GM23338 (cell line): ENCODE measurements at regions not wholly inside any gene's neighbourhood (a gene's known extent, or its start where the extent isn't known, plus 50 kb on each side); places are given as distances from the start of the nearest gene placed in this dataset.

Experiments used
- ATAC-seq: fragments of 200-7000 bp; cut with Tn5 transposase; 3 replicates; pipeline ENCODE4 v1.9.1; 2020
- DNase-seq: peaks from one replicate; pipeline ENCODE4 v3.0.0-alpha.2; 2015; ENCODE audit warnings: low spot score
- H2AFZ ChIP-seq: fragments of 200-600 bp; sonication (generic); 2 replicates; pipeline ENCODE4 v1.8.0; 2016; ENCODE audit warnings: antibody characterized with exemption, mild to moderate bottlenecking, moderate library complexity
- H3F3A ChIP-seq: fragments of 200-600 bp; sonication (generic); replicated peaks from 2 replicates; pipeline ENCODE4 v1.8.0; 2017; ENCODE audit warnings: antibody characterized with exemption, mixed run types, low read depth
- H3K27ac ChIP-seq: fragments of 200-600 bp; sonication (generic); 2 replicates; pipeline ENCODE4 v1.6.1; 2016; ENCODE audit warnings: low read depth
- H3K27me3 ChIP-seq: fragments of 200-600 bp; sonication (generic); 2 replicates; pipeline ENCODE4 v1.8.0; 2016; ENCODE audit warnings: mild to moderate bottlenecking, mixed run types, moderate library complexity; ENCODE audit not compliant: insufficient read depth
- H3K36me3 ChIP-seq: fragments of 200-600 bp; sonication (generic); 2 replicates; pipeline ENCODE4 v1.8.0; 2016; ENCODE audit warnings: mild to moderate bottlenecking; ENCODE audit not compliant: insufficient read depth
- H3K4me1 ChIP-seq: fragments of 200-600 bp; sonication (generic); 2 replicates; pipeline ENCODE4 v1.8.0; 2016; ENCODE audit warnings: mild to moderate bottlenecking, moderate library complexity; ENCODE audit not compliant: insufficient read depth
- H3K4me2 ChIP-seq: fragments of 200-600 bp; sonication (generic); 2 replicates; pipeline ENCODE4 v1.7.1; 2017; ENCODE audit warnings: mixed run types
- H3K4me3 ChIP-seq: fragments of 200-600 bp; sonication (generic); 2 replicates; pipeline ENCODE4 v1.6.1; 2016; ENCODE audit warnings: mixed run types
- H3K79me2 ChIP-seq: fragments of 200-600 bp; sonication (generic); replicated peaks from 2 replicates; pipeline ENCODE4 v1.8.0; 2017; ENCODE audit warnings: mild to moderate bottlenecking; ENCODE audit not compliant: insufficient read depth
- H3K9me2 ChIP-seq: fragments of 200-600 bp; sonication (generic); 2 replicates; pipeline ENCODE4 v1.8.0; 2017; ENCODE audit not compliant: insufficient read depth
- H4K20me1 ChIP-seq: fragments of 200-600 bp; sonication (generic); replicated peaks from 2 replicates; pipeline ENCODE4 v1.8.0; 2017; ENCODE audit warnings: mild to moderate bottlenecking; ENCODE audit not compliant: insufficient read depth
- H3K27ac Mint-ChIP-seq: 2 replicates; pipeline ENCODE4 v1.8.0; 2020; ENCODE audit warnings: inconsistent platforms, mild to moderate bottlenecking, moderate library complexity, mixed read lengths
- H3K27me3 Mint-ChIP-seq: 3 replicates; pipeline ENCODE4 v1.8.0; 2022; ENCODE audit warnings: low read depth, mild to moderate bottlenecking, moderate library complexity, mixed read lengths, inconsistent platforms; ENCODE audit not compliant: insufficient read depth, poor library complexity
- H3K36me3 Mint-ChIP-seq: 3 replicates; pipeline ENCODE4 v1.8.0; 2021; ENCODE audit warnings: low read depth, mild to moderate bottlenecking, inconsistent platforms, moderate library complexity, mixed read lengths
- H3K4me1 Mint-ChIP-seq: 3 replicates; pipeline ENCODE4 v1.8.0; 2020; ENCODE audit warnings: mild to moderate bottlenecking, inconsistent platforms, mixed read lengths
- H3K4me3 Mint-ChIP-seq: 3 replicates; pipeline ENCODE4 v1.8.0; 2021; ENCODE audit warnings: moderate library complexity, mild to moderate bottlenecking, inconsistent platforms, mixed read lengths
- H3K9me3 Mint-ChIP-seq: 3 replicates; pipeline ENCODE4 v1.8.0; 2020; ENCODE audit warnings: moderate library complexity, mild to moderate bottlenecking, inconsistent platforms, mixed read lengths
- CREB1 ChIP-seq: fragments of 250-450 bp; sonication (Bioruptor Pico); IDR thresholded peaks from 2 replicates; pipeline ENCODE4 v1.5.0; 2020; ENCODE audit warnings: low read depth, mild to moderate bottlenecking, moderate library complexity
- CTCF ChIP-seq, 2 experiments: fragments of 200-600 bp in 1 of 2; sonication (generic) in 1 of 2; conservative IDR thresholded peaks; 2 replicates each; pipeline versions ENCODE4 v1.5.1 to v1.6.1; 2016 to 2017; ENCODE audit warnings: antibody characterized with exemption in 2 of 2, low read depth in 2 of 2, mild to moderate bottlenecking in 2 of 2, moderate library complexity in 1 of 2
- ETS1 ChIP-seq: IDR thresholded peaks from 2 replicates; pipeline ENCODE4 v1.6.1; 2016; ENCODE audit warnings: antibody characterized with exemption
- EZH2 ChIP-seq: fragments of 200-600 bp; sonication (generic); IDR thresholded peaks from one replicate; pipeline ENCODE4 v1.8.0; 2017; ENCODE audit warnings: antibody characterized with exemption, mild to moderate bottlenecking, low read depth; ENCODE audit not compliant: unreplicated experiment
- EZH2phosphoT487 ChIP-seq: fragments of 200-600 bp; sonication (generic); IDR thresholded peaks from one replicate; pipeline ENCODE4 v1.8.1; 2018; ENCODE audit warnings: antibody characterized with exemption; ENCODE audit not compliant: unreplicated experiment
- JUNB ChIP-seq: IDR thresholded peaks from one replicate; pipeline ENCODE4 v1.6.1; 2016; ENCODE audit warnings: antibody characterized with exemption; ENCODE audit not compliant: unreplicated experiment
- NANOG ChIP-seq: IDR thresholded peaks from 2 replicates; pipeline ENCODE4 v1.6.1; 2016; ENCODE audit warnings: antibody characterized with exemption, borderline replicate concordance
- POLR2AphosphoS5 ChIP-seq: IDR thresholded peaks from 2 replicates; pipeline ENCODE4 v1.6.1; 2016; ENCODE audit warnings: antibody characterized with exemption, low read depth
- REST ChIP-seq: IDR thresholded peaks from one replicate; pipeline ENCODE4 v1.6.1; 2018; ENCODE audit warnings: antibody characterized with exemption; ENCODE audit not compliant: unreplicated experiment
- STAT1 ChIP-seq: IDR thresholded peaks from one replicate; pipeline ENCODE4 v1.6.1; 2016; ENCODE audit warnings: antibody characterized with exemption; ENCODE audit not compliant: unreplicated experiment
- ZNF114 ChIP-seq: fragments of 250-450 bp; sonication (Bioruptor Pico); IDR thresholded peaks from 2 replicates; pipeline ENCODE4 v1.5.0; 2020; ENCODE audit warnings: mild to moderate bottlenecking, moderate library complexity
- ZNF331 ChIP-seq: fragments of 250-450 bp; sonication (Bioruptor Pico); IDR thresholded peaks from 2 replicates; pipeline ENCODE4 v1.5.0; 2020; ENCODE audit warnings: low read depth, mild to moderate bottlenecking, moderate library complexity
- ZNF462 ChIP-seq: fragments of 250-450 bp; sonication (Bioruptor Pico); IDR thresholded peaks from 2 replicates; pipeline ENCODE4 v1.5.0; 2020; ENCODE audit warnings: mild to moderate bottlenecking, moderate library complexity

GRCh38 chr2:186024921-186025320 lies 286.3 kb downstream of the FSIP2 start:
- Mint-ChIP-seq H3K4me1 (no peaks in the 10 kb centered on the region), H3K36me3 (no peaks in the 10 kb centered on the region), H3K27me3 (no peaks in the 10 kb centered on the region), H3K4me3 (no peak overlapping the region), H3K27ac (no peak overlapping the region), H3K9me3 (peaks cover 3% of the 10 kb centered on the region; the same call in 1 of the 3 replicates)
- Histone ChIP-seq H3K4me1 (no peaks in the 10 kb centered on the region), H2AFZ (no peak overlapping the region), H3K4me2 (no peak overlapping the region), H3K36me3 (no peaks in the 10 kb centered on the region), H3K27ac (no peak overlapping the region), H3K79me2 (no peaks in the 10 kb centered on the region), H3K9me2 (no peaks in the 10 kb centered on the region), H4K20me1 (no peaks in the 10 kb centered on the region), H3K27me3 (no peaks in the 10 kb centered on the region), H3F3A (no peaks in the 10 kb centered on the region), H3K4me3 (no peak overlapping the region)
- ATAC-seq = no peak
- no peak for DNase-seq
- no peak for TF ChIP-seq ETS1
- no peak for TF ChIP-seq POLR2AphosphoS5
- TF ChIP-seq ZNF331 (CRISPR knock-in tag) = no peak
- no peak for TF ChIP-seq CREB1 (CRISPR knock-in tag)
- TF ChIP-seq STAT1 = no peak
- no peak for TF ChIP-seq NANOG
- no peak for TF ChIP-seq EZH2
- no peak for TF ChIP-seq EZH2phosphoT487
- TF ChIP-seq CTCF (conservative IDR thresholded peaks at IDR 0.05; ENCODE audit: low read depth in 2 of 2) = no peak
- TF ChIP-seq JUNB = no peak
- no peak for TF ChIP-seq REST
- no peak for TF ChIP-seq ZNF114 (CRISPR knock-in tag)
- no peak for TF ChIP-seq ZNF462 (CRISPR knock-in tag)
